ENCODE measurements at regions not wholly inside any gene's neighbourhood (a gene's known extent, or its start where the extent isn't known, plus 50 kb on each side); places are given as distances from the start of the nearest gene placed in this dataset.

DNA sequence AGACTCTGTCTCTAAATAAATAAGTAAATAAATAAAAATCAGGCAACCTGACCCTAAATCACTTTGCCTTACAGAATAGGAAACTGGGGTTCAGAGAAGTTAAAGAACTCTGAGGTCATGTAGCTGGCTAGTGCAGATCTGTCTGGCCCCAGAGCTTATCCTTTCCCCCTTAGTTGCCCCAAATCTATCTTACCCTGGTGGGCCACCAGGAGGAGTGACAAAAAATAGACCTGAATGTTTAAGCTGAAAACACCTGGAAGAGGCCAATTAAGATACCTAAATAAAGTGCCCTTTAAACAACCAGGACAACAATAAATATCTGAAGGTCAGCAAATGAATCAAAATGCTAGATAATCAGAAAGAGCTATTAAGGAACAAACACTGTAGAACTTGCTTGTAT, 59.7 kb downstream of the TEX35 start:
- Histone ChIP-seq H3K36me3 (ENCODE audit: control insufficient read depth, low read length) (peaks cover 8% of the 10 kb centered on the region), H3K79me2 (ENCODE audit: control insufficient read depth, low read length) (peaks cover 3% of the 10 kb centered on the region; the same call in 1 of the 2 replicates), H3K4me2 (ENCODE audit: low read length) (peak overlapping the region; percentile 37), H3K27me3 (ENCODE audit: control insufficient read depth, low read length) (no peaks in the 10 kb centered on the region), H3K9me3 (ENCODE audit: control insufficient read depth, insufficient read depth, low read length) (no peaks in the 10 kb centered on the region), H3K4me3 (ENCODE audit: low read length) (no peak overlapping the region), H3K4me1 (ENCODE audit: control insufficient read depth, low read length) (peaks cover 73% of the 10 kb centered on the region), H4K20me1 (ENCODE audit: control insufficient read depth, insufficient read depth, low read depth, low read length) (no peaks in the 10 kb centered on the region), H3K9me2 (replicated peaks; ENCODE audit: control insufficient read depth, low read length) (no peaks in the 10 kb centered on the region), H3K27ac (ENCODE audit: low read depth, low read length) (peak overlapping the region; percentile 28), H3F3A (ENCODE audit: control insufficient read depth, insufficient read depth) (peaks cover 25% of the 10 kb centered on the region)
- no peak for TF ChIP-seq EZH2phosphoT487 (IDR thresholded peaks at IDR 0.05; ENCODE audit: borderline replicate concordance, low read length)
- TF ChIP-seq, protein P1, sequence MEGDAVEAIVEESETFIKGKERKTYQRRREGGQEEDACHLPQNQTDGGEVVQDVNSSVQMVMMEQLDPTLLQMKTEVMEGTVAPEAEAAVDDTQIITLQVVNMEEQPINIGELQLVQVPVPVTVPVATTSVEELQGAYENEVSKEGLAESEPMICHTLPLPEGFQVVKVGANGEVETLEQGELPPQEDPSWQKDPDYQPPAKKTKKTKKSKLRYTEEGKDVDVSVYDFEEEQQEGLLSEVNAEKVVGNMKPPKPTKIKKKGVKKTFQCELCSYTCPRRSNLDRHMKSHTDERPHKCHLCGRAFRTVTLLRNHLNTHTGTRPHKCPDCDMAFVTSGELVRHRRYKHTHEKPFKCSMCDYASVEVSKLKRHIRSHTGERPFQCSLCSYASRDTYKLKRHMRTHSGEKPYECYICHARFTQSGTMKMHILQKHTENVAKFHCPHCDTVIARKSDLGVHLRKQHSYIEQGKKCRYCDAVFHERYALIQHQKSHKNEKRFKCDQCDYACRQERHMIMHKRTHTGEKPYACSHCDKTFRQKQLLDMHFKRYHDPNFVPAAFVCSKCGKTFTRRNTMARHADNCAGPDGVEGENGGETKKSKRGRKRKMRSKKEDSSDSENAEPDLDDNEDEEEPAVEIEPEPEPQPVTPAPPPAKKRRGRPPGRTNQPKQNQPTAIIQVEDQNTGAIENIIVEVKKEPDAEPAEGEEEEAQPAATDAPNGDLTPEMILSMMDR (IDR thresholded peaks at IDR 0.05; ENCODE audit: low read depth, low read length, poor library complexity, severe bottlenecking): peak; percentile 23

DNA sequence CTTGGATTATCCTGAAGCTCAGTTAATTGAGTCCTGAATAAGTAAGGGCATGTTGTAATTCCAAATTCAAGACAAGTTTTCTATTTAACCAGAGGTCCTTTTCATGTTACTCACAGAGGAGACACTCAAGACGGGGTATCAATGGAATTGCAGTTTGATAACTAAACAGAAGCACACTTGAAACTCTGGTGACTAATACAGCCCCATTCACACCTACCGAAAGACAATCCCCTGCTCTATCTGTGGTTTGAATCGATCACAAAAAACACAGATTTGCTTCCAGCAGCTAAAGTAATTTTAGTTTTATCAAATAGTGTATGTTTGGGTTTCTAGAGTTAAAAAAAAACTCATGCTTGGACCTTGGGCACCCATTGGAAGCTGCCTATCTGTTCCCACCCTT, 60.4 kb downstream of the TEX35 start:
- no peak for TF ChIP-seq EZH2phosphoT487 (IDR thresholded peaks at IDR 0.05; ENCODE audit: borderline replicate concordance, low read length)
- TF ChIP-seq, protein P1 (IDR thresholded peaks at IDR 0.05; ENCODE audit: low read depth, low read length, poor library complexity, severe bottlenecking): no peak
- no peak overlapping the region for H3K4me3 ChIP-seq (ENCODE audit: low read length)
- peaks cover 8% of the 10 kb centered on the region for H3K36me3 ChIP-seq (ENCODE audit: control insufficient read depth, low read length)
- H3K4me2 ChIP-seq (ENCODE audit: low read length): peak overlapping the region; percentile 37
- H4K20me1 ChIP-seq (ENCODE audit: control insufficient read depth, insufficient read depth, low read depth, low read length): no peaks in the 10 kb centered on the region
- peaks cover 3% of the 10 kb centered on the region; the same call in 1 of the 2 replicates for H3K79me2 ChIP-seq (ENCODE audit: control insufficient read depth, low read length)
- H3F3A ChIP-seq (ENCODE audit: control insufficient read depth, insufficient read depth): peaks cover 33% of the 10 kb centered on the region
- no peaks in the 10 kb centered on the region for H3K27me3 ChIP-seq (ENCODE audit: control insufficient read depth, low read length)
- H3K27ac ChIP-seq (ENCODE audit: low read depth, low read length): peak overlapping the region; percentile 28
- no peaks in the 10 kb centered on the region for H3K9me2 ChIP-seq (replicated peaks; ENCODE audit: control insufficient read depth, low read length)
- H3K4me1 ChIP-seq (ENCODE audit: control insufficient read depth, low read length): peaks cover 73% of the 10 kb centered on the region
- H3K9me3 ChIP-seq (ENCODE audit: control insufficient read depth, insufficient read depth, low read length): no peaks in the 10 kb centered on the region

DNA sequence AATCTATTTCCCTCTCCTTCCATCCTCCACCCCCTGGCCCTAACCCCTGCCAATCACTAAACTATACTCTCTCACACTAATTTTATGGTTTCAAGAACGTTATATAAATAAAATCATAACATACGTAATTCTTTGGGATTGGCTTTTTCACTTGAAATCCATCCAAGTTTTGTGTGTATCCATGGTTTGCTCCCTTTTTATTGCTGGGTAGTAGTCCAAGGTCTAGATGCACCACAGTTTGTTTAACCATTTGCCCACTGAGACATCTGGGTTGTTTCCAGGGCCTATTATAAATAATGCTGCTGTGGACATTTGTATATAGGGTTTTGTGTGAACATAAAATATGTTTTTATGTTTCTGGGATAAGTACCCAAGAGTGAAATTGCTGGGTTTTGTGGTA, 61.4 kb downstream of the TEX35 start:
- Histone ChIP-seq H3K9me2 (replicated peaks; ENCODE audit: control insufficient read depth, low read length) (no peaks in the 10 kb centered on the region), H3K79me2 (ENCODE audit: control insufficient read depth, low read length) (peaks cover 3% of the 10 kb centered on the region; the same call in 1 of the 2 replicates), H4K20me1 (ENCODE audit: control insufficient read depth, insufficient read depth, low read depth, low read length) (no peaks in the 10 kb centered on the region), H3K27me3 (ENCODE audit: control insufficient read depth, low read length) (no peaks in the 10 kb centered on the region), H3K4me1 (ENCODE audit: control insufficient read depth, low read length) (peaks cover 80% of the 10 kb centered on the region), H3F3A (ENCODE audit: control insufficient read depth, insufficient read depth) (peaks cover 43% of the 10 kb centered on the region), H3K4me2 (ENCODE audit: low read length) (no peak overlapping the region), H3K27ac (ENCODE audit: low read depth, low read length) (peak overlapping the region; percentile 95; the same call in 1 of the 2 replicates), H3K36me3 (ENCODE audit: control insufficient read depth, low read length) (peaks cover 8% of the 10 kb centered on the region), H3K9me3 (ENCODE audit: control insufficient read depth, insufficient read depth, low read length) (no peaks in the 10 kb centered on the region), H3K4me3 (ENCODE audit: low read length) (no peak overlapping the region)
- no peak for TF ChIP-seq EZH2phosphoT487 (IDR thresholded peaks at IDR 0.05; ENCODE audit: borderline replicate concordance, low read length)
- TF ChIP-seq, protein P1 (IDR thresholded peaks at IDR 0.05; ENCODE audit: low read depth, low read length, poor library complexity, severe bottlenecking): no peak
